ENCODE measurements at regions not wholly inside any gene's neighbourhood (a gene's known extent, or its start where the extent isn't known, plus 50 kb on each side); places are given as distances from the start of the nearest gene placed in this dataset.
"Not testable (repeated sequence)": the region's sequence is repeated elsewhere in the genome, so short reads cannot be mapped to it uniquely, and the experiment has no call there.

DNA sequence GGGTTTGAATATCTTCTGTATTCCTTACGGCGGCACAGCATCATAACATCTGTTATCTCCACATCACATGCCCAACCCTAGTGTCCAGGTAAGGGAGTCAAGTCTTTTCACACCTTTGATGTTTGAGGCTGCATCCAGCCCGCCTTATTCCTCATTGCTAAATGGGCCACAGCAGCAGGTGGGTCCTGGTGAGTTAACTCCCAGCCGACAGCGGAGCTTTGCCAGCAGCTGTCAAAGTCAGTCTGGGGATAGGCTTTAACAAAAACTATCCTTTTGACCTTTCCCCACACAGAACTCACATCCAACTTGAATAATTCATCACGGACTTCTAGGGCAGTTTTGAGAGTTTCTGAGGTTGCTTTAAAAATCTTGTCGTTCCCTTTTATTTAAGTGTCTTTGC lies 235.1 kb downstream of the DLEU7 start:
- no peak for DNase-seq (ENCODE audit: low spot score)

DNA sequence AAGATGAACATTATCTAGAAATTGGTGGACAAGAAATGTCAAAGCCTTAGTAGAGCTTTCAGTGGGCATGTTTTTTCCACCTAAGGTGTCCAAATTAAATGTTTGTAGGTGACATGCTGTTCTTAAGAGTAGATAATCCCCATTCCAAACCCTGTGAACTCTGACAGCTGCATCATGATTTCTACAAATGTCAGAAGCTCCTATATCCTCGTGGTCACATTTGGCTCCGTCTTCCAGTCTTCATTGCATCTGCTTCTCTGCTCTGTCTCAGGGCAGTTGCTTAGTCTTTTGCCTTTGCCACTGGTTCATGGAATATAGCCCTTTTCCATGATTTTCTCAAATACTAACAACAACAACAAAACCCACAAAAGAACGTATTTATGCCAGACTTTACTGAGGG lies 234.5 kb downstream of the DLEU7 start:
- no peak for DNase-seq (ENCODE audit: low spot score)

DNA sequence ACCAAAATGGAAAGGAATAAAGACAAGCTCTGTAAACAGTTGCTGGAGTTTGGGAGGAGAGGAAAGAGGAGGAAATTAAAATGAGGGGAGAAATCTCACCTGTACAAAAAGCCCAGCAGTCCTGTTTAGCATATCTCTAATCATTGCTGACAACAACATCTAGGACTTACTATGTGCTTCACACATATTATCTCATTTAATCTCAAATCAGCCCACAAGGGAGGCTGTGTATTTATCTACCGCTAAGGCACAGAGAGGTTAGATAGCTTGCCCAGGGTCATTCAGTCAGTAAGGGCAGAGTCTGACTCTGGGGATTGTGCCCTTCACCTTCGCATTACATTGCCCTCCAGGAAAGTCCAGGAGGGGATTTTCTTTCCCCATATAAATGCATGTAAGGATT lies 233.3 kb downstream of the DLEU7 start:
- DNase-seq (ENCODE audit: low spot score) = no peak

DNA sequence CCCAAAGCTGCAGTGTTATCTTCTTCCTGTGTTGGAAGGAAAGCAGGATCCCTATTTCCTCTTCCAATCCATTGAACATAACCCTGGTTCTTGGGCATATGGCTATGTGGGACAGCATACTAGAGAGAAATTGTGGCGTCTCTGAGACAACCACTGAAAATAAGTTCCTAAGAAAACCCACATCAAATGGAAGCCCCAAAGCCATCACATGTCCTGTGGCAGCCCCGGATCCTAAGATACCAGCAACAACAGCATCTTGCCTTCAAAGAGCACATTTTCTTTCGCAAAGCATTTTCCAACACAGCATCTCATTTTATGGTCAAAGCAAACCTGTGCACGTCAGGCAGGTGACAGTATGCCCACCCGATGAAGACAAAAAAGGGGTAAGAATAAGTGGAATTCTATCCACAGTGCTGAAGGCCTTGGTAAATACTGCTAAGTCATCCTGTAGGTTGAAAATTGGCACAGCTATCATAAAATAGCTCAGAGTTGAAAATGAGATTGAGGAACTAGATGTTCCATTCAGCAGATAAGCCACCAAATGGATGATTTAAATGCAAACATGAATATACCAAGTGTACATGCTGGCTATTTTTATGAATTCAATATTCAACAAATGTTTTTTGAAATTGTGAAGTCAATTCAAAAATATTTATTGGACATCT lies 232.2 kb downstream of the DLEU7 start:
- DNase-seq (ENCODE audit: low spot score) = no peak

DNA sequence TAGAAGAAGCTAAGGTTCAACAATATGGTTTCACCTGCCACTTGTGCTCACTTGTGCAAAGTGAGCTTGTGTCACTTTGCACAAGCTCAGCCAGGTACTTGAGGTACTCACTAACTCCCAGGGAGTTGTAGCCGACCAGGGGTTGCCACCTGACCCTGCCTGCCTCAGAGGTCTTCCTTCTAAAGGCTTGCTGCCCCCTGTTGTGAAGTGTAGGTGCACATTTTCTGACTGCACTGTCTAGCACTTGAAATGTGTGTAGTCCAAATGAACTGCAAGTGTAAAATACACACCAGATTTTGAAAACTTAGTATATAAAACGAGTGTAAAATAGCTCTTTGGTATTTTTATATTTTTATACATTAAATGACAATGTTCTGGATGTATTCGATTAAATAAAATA lies 230.8 kb downstream of the DLEU7 start:
- no peak for DNase-seq (ENCODE audit: low spot score)

DNA sequence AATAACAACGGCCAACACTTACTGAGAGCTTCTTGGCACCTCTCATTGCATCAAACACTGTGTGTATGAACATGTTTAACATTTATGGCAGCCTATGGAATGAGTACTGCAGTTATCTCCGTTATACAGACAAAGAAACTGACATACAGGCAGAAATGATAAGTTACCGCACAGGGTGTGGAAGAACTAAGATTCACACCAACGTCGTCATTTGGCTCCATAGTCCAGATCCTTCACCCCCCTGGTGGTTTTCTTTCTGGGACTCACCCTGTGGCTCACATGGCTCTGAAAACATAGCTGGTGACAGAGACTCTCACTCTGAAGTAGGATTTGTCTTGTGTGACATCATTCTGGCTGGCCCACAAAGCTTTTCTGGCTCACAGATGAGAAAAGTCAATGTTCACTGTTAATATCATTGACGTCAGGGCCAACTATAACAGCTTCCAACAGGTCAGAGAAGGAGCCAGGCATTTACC lies 230.1 kb downstream of the DLEU7 start:
- DNase-seq (ENCODE audit: low spot score) = no peak

DNA sequence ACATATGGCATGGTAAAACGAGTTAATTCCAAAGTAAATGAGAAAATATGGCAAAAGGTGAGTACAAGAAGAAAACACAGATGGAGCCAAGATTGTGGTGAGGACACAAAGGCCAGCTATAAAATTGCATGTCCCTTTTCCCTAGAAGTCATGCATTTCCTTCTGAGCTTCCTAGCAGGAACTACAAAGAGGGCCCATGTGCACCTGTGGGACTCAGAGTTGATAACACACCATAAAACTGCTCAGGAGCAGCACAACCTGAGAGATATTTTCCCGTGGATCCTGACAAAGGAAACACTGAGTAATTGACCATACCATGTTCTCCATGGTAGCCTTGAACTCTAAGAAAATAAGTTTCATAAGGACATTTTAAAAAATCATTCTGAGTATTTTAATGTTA lies 228.3 kb downstream of the DLEU7 start:
- DNase-seq (ENCODE audit: low spot score) = no peak

DNA sequence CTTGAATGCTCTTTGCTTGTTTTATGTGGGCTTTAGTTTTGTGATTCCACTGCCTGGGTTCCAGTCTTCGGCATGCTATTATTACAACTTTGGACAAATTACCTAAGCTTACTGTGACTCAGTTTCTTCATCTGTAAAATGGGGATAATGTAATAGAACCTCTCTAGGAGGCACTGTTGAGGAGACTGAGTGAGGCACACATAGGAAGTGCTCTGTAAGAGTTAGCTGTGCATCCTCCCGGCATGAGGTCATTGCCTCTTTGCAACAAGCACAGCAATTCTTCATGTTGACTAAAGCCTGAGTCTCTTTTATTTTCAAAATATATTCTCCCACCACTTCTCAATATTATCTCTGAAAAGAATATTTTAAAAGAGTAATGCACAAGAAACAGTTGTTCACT lies 227.4 kb downstream of the DLEU7 start:
- no peak for DNase-seq (ENCODE audit: low spot score)

DNA sequence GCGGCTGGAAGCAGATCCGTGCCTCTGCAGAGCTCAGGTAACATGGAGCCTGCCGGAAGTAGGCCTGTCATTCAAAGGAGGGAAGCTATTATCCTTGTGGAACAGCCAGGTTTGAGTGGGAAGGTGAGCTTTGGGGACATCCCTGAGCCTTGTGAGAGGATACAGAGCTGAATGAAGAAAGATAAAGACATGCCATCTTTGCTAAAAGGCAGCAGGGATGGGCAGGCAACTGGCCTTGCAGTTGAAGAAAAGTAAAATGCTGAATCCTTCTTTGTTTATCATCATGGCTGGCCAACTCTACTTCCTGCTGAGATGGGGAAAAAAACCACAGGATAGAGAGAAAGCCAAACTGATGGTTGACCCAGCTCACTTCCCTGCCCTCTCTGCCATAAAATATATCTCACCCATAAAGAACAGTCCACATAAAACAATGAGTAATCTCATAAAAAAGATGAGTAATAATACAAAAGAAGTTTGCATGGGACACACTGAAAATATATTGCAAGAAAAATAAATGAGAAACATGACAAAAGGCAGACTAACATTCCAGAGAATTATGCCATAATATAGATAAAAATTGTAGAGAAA lies 226.3 kb downstream of the DLEU7 start:
- DNase-seq (ENCODE audit: low spot score) = no peak

DNA sequence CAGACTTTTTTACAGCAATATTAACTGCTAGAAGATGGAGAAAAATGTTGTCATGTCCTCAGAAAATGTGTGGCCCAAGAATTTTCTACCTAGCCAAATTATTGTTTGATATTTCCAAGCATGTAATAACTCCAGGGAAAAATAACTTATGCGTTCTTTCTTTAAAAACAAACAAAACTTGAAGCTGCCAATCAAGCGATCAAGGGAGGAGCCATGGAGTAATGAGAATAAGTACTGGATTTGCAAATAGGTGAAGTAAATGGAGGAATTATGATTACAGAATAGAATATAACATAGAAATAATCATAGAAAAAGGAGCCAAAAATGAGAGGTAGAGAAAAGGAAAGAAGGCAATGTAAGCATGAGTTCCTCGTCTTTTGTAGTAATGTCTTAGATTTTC lies 225.3 kb downstream of the DLEU7 start:
- no peak for DNase-seq (ENCODE audit: low spot score)

DNA sequence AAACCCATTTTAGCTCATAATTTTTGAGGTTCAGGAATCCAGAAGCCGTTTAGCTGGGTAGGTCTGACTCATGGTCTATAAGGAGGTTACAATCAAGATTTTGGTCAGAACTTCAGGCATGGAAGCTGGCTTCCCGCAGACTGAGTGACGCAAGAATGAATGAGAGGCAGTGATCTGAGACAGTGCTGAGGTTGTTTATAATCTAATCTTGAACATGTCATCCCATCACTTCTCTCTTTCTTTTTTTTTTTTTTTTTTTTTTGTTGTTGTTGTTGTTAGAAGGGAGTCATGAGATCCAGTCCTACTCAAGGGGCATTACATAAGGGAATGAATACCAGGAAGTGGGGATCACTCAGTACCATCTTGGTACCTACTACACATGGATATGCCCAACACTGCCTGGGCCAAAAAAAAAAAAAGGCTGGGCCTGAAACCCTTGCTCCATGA lies 217.4 kb downstream of the DLEU7 start:
- no peak for DNase-seq (ENCODE audit: low spot score)

DNA sequence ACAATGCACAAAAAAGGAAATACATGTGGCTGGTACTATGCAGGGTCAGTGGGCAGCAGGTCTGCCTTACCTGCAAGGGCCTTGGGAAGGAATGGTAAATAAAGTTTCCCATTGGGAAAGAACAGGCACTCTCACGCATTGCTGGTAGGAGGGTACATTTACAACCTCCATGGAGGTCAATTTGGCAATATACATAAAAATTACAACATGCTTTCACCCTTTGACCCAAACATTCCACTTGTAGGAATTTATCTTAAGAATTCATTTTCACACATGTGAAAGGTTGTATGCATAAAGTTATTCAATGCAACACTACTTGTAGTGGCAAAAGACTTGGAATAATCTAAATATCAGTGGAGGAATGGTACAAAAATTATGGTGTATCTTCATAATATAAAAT lies 216.4 kb downstream of the DLEU7 start:
- no peak for DNase-seq (ENCODE audit: low spot score)

DNA sequence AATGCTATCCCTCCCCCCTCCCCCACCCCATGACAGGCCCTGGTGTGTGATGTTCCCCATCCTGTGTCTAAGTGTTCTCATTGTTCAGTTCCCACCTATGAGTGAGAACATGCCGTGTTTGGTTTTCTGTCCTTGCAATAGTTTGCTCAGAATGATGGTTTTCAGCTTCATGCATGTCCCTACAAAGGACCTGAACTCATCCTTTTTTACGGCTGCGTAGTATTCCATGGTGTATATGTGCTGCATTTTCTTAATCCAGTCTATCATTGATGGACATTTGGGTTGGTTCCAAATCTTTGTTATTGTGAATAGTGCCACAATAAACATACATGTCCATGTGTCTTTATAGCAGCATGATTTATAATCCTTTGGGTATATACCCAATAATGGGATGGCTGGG lies 215.0 kb downstream of the DLEU7 start:
- DNase-seq (ENCODE audit: low spot score) = not testable (repeated sequence)

DNA sequence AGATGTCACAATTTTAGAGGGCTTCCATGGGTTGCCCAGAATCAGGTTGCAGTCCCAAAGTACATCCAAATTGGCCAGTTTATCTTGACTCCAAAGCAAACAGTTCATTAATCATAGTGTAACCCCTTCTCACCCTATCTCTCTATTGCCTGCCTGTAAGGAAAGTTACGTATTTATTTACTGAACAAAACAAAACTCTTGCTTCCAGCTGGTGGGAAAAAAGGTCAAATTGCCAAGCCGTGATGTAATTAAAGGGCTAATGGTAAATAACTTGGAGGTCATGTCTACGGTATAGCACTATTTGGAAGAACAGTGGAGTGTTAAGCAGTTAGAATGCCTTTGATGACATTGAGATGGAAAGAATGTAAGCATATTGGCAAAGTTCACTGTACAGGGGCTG lies 214.0 kb downstream of the DLEU7 start:
- DNase-seq (ENCODE audit: low spot score) = no peak

DNA sequence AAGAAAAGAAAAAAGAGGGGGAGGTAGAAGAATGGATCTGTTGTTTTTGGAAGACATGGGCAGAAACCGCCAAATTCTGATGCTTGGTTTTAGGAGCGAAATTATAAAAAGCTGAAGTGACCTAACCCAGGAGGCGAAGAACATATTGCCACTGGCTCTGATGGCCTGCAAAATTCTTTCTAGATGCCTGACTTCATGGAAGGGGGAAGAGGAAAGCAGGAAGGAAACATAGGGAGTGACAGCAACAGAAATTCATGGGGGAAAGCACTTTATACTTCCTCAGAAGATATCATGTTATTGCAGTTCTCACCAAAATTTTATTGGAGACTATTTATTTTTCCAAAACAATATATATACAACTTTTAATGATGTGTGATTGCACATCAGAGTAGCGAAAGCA lies 213.5 kb downstream of the DLEU7 start:
- DNase-seq (ENCODE audit: low spot score) = no peak

DNA sequence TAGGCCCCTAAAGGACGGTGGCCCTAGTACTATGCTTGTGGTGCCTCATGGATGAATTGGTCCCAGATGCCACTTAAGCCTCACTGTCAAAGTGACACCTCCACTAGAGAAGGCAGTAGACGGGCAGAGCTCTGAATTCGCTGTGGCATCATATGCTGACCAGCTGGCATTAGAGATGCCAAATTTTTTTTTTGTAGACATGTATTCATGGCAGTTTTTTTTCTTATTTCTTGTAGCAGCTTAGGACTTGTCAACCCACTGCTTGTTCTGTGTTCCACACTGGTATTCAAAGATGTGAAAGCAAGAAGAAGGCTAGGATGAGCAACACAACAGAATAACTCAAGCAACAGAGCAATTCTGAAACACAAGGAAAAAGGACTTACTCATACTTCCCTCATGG lies 212.5 kb downstream of the DLEU7 start:
- no peak for DNase-seq (ENCODE audit: low spot score)

DNA sequence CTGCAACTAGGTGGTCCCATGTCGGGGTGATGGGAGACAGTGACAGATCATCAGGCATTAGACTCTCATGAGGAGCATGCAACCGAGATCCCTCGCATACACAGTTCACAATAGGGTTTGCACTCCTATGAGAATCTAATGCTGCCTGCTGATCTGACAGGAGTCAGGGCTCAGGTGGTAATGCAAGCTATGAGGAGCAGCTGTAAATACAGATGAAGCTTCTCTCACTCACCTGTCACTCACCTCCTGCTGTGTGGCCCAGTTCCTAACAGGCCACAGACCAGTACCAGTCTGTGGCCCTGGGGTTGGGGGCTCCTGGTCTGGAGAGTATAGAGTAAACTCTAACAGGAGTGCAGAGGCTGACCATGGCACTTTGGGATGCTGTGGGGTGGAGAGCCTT lies 209.2 kb downstream of the DLEU7 start:
- no peak for DNase-seq (ENCODE audit: low spot score)

DNA sequence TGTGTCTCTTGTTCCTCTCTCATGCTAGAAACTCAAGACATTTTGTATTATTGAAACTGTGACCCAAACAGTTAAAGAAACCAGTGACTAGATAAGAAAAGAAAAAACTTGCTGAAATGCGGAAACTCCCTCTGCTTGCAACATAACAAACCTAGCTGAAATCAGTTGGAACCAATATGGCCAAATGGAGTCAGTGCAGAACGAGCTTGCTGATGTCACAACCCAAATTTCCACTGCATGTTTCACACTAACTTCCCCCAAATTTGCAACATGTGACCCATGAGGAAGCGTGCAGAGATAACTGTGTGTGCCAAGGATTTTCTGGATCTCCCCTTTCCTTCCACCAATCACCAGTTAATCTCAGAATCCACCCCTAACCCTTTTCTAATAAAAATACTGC lies 208.0 kb downstream of the DLEU7 start:
- DNase-seq (ENCODE audit: low spot score) = no peak

DNA sequence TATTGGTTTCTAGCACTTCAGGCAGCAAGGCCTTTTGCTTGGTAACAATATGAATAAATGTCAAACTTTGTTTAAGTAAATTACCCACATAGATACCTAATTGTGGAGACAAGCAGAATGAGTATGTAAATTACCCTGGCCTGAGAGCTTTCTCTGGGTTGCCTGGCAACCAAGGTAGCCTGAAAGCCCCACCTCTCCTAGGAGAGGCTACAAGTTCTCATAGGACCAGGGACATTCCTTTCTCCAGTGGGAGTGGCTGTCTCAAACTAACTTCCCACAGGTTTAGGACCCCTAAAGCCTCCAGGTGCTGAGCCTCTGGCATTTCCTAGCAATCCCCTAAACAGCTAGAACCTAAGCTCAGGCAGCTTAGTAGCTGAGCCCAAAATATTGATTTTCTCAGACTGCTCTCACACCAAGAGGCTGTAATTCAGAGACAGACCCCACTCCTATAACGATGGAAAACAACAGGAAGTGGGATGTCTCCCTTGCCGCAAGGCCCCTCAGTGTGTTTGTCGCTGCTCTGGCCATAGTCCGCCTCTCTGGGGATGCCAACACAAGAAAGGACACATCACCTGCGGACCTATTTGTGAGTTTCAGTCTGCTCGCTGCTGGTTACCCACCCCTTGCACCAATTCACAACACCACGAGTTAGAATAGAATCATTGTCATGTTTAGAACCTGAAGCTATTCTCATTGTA lies 207.3 kb downstream of the DLEU7 start:
- no peak for DNase-seq (ENCODE audit: low spot score)

DNA sequence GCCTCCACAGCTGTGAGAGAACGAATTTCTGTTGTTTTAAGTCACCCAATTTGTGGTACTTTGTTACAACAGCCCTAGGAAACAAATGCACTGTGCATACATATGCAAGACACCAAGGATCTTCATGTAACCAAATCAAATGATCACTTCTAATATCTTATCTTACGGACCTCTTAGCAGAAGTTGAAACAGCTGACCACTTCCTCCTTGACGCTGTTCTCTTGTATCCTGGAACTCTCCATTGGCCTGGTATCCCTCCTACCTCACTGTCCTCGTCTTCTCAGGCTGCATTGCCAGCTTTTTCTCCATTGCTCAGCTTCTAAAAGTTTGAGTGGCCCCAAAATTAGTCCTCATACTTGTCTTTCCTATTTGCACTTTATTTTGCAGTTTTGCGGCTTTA lies 200.4 kb downstream of the DLEU7 start:
- no peak for DNase-seq (ENCODE audit: low spot score)

DNA sequence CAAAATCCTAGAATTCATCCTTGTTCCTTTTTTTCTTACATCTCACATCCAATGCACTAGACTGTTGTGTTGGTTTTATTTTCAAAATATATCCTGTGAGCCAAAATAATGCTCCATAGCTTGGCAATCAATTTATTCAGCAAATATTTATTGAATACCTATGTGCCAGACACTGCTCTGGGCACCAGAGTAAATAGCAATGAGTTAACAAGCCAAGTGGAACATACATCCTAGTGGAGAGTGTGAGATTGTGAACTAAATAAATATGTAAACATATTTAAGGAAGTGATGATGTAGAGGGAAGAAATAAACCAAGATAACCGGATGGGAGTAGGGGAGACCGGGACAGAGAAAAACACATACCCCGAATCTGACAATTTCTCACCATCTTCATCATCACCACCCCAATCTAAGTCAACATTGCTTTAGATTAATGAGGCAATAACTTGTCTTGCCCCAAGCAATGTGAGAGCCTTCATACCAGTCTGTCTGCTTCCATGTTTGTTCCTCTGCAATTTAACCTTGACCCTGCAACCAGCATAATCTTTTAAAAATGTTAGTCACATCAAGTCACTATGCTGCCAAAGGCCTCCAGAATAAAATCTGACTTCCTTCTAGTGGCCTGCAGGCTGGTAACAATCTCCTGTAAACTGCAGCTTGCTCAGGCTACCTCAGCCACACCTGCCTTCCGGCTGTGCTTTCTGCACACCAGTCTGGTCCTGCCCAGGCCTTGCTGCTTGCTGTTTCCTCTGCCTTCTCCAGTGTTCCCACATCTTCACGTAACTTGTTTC lies 199.2 kb downstream of the DLEU7 start:
- no peak for DNase-seq (ENCODE audit: low spot score)

DNA sequence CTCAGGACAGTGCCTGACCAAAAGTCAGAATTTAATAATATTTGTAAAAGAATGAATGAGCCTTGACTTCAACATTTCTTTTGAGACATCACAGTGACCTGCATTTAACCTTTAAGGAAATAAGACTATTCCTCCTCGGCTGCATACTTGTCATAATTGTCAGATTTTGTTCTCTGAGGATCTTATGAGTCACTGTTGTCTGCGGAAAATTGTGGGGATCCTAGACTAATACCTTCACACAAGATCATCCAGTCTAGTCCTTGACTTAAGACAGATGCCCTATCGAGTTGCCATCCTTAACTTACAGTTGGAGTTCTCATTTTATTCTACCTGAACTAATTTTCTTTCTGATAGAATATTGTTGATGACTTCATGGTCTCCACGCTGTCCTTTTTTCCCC lies 198.4 kb downstream of the DLEU7 start:
- no peak for DNase-seq (ENCODE audit: low spot score)

DNA sequence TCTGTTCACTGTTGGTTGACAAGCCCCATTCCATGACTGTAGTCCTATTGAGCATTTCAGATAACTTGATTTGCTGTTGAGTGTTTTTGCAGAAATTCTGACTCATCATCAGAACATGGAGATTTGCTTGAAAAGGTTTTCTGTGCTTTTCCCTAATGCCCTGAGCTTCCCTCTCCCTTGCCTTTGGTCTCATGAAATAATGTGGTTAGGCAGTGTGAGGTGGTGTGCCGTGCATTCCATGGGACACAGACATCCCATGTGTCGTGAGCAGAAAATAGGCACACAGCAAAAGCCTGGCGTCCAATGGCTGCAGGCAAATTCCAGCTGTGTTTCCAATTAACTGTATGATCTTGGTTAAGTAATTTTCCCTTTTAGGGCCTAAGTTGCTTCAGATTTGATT lies 197.4 kb downstream of the DLEU7 start:
- no peak for DNase-seq (ENCODE audit: low spot score)
